Astrocyte (in vitro differentiated cells and primary cell): ENCODE measurements at regions not wholly inside any gene's neighbourhood (a gene's known extent, or its start where the extent isn't known, plus 50 kb on each side); places are given as distances from the start of the nearest gene placed in this dataset.
A peak's percentile ranks its signal among the peaks of the same experiment; 100 is the strongest.

Source experiments
- DNase-seq: peaks from one replicate; pipeline ENCODE4 v3.0.0-alpha.2; 2010; ENCODE audit warnings: low read depth
- FAIRE-seq: peaks from 2 replicates; lab custom pipeline; 2011; peaks lifted over from hg19 to GRCh38; lab: Jason Lieb, UNC
- H2AFZ ChIP-seq: 2 replicates; pipeline ENCODE4 v1.6.0; 2012; ENCODE audit warnings: low read depth, low read length, inconsistent platforms
- H3K27ac ChIP-seq: 2 replicates; pipeline ENCODE4 v1.5.1; 2011; ENCODE audit warnings: low read depth, low read length, inconsistent platforms
- H3K27me3 ChIP-seq: 2 replicates; pipeline ENCODE4 v1.6.0; 2011; ENCODE audit warnings: low read length, inconsistent platforms; ENCODE audit not compliant: insufficient read depth
- H3K36me3 ChIP-seq: 2 replicates; pipeline ENCODE4 v1.5.1; 2011; ENCODE audit warnings: low read length, inconsistent platforms; ENCODE audit not compliant: insufficient read depth
- H3K4me1 ChIP-seq: 2 replicates; pipeline ENCODE4 v1.5.1; 2011; ENCODE audit warnings: low read length, inconsistent platforms; ENCODE audit not compliant: insufficient read depth
- H3K4me2 ChIP-seq: 2 replicates; pipeline ENCODE4 v1.6.0; 2012; ENCODE audit warnings: low read length, inconsistent platforms
- H3K4me3 ChIP-seq: 2 replicates; pipeline ENCODE4 v1.5.1; 2011; ENCODE audit warnings: low read depth, mild to moderate bottlenecking, low read length, inconsistent platforms; ENCODE audit not compliant: insufficient read depth
- H3K79me2 ChIP-seq: 2 replicates; pipeline ENCODE4 v1.6.0; 2012; ENCODE audit warnings: mild to moderate bottlenecking, low read length, inconsistent platforms; ENCODE audit not compliant: insufficient read depth
- H3K9ac ChIP-seq: 2 replicates; pipeline ENCODE4 v1.6.0; 2012; ENCODE audit warnings: mild to moderate bottlenecking, low read length, inconsistent platforms
- H3K9me3 ChIP-seq: 2 replicates; pipeline ENCODE4 v1.5.1; 2012; ENCODE audit warnings: low read depth, mild to moderate bottlenecking, low read length, inconsistent platforms; ENCODE audit not compliant: insufficient read depth
- H4K20me1 ChIP-seq: 2 replicates; pipeline ENCODE4 v1.6.0; 2012; ENCODE audit warnings: low read length, inconsistent platforms; ENCODE audit not compliant: insufficient read depth
- H3K27ac Mint-ChIP-seq: one replicate; pipeline ENCODE4 v1.8.0; 2021; ENCODE audit warnings: mild to moderate bottlenecking, mixed read lengths; ENCODE audit not compliant: unreplicated experiment
- H3K27me3 Mint-ChIP-seq: one replicate; pipeline ENCODE4 v1.8.0; 2021; ENCODE audit warnings: low read depth, mixed read lengths; ENCODE audit not compliant: unreplicated experiment
- H3K36me3 Mint-ChIP-seq: one replicate; pipeline ENCODE4 v1.8.0; 2021; ENCODE audit warnings: low read depth, mixed read lengths; ENCODE audit not compliant: unreplicated experiment
- H3K4me1 Mint-ChIP-seq: one replicate; pipeline ENCODE4 v1.8.0; 2021; ENCODE audit warnings: low read depth, mixed read lengths; ENCODE audit not compliant: unreplicated experiment
- H3K4me3 Mint-ChIP-seq: one replicate; pipeline ENCODE4 v1.8.0; 2021; ENCODE audit warnings: mild to moderate bottlenecking, moderate library complexity, mixed read lengths; ENCODE audit not compliant: unreplicated experiment
- H3K9me3 Mint-ChIP-seq: one replicate; pipeline ENCODE4 v1.8.0; 2021; ENCODE audit warnings: mild to moderate bottlenecking, mixed read lengths; ENCODE audit not compliant: unreplicated experiment
- CTCF ChIP-seq: IDR thresholded peaks from 2 replicates; pipeline ENCODE4 v1.5.1; 2011; ENCODE audit warnings: low read depth, mild to moderate bottlenecking, inconsistent platforms, low read length, moderate library complexity; ENCODE audit not compliant: insufficient read depth
- EZH2 ChIP-seq: IDR thresholded peaks from 2 replicates; pipeline ENCODE4 v1.6.1; 2012; ENCODE audit warnings: mild to moderate bottlenecking, low read length, inconsistent platforms; ENCODE audit not compliant: insufficient read depth

GRCh38 chr13:90375851-90376250 lies 971.6 kb upstream of the MIR17HG start:
- no peak overlapping the region for H2AFZ ChIP-seq
- no peaks in the 10 kb centered on the region for H4K20me1 ChIP-seq
- H3K36me3 Mint-ChIP-seq, result no peaks in the 10 kb centered on the region
- FAIRE-seq, result no peak
- no peaks in the 10 kb centered on the region for H3K27me3 Mint-ChIP-seq
- H3K4me2 ChIP-seq, result no peak overlapping the region
- no peaks in the 10 kb centered on the region for H3K27me3 ChIP-seq
- no peaks in the 10 kb centered on the region for H3K9me3 Mint-ChIP-seq
- H3K27ac Mint-ChIP-seq, result no peak overlapping the region
- H3K4me3 ChIP-seq, result no peak overlapping the region
- peak; percentile 24 for DNase-seq
- H3K4me1 Mint-ChIP-seq, result no peaks in the 10 kb centered on the region
- H3K79me2 ChIP-seq, result no peaks in the 10 kb centered on the region
- H3K36me3 ChIP-seq, result no peaks in the 10 kb centered on the region
- H3K4me3 Mint-ChIP-seq, result no peak overlapping the region
- H3K9me3 ChIP-seq, result no peaks in the 10 kb centered on the region
- no peak overlapping the region for H3K27ac ChIP-seq
- no peak for TF ChIP-seq CTCF
- TF ChIP-seq EZH2, result no peak
- H3K9ac ChIP-seq, result no peak overlapping the region
- no peaks in the 10 kb centered on the region for H3K4me1 ChIP-seq

GRCh38 chr13:90382425-90382824 lies 965.1 kb upstream of the MIR17HG start:
- Histone ChIP-seq H3K9ac (no peak overlapping the region), H4K20me1 (no peaks in the 10 kb centered on the region), H3K27ac (no peak overlapping the region), H3K4me3 (no peak overlapping the region), H3K79me2 (no peaks in the 10 kb centered on the region), H3K9me3 (no peaks in the 10 kb centered on the region), H2AFZ (no peak overlapping the region), H3K27me3 (no peaks in the 10 kb centered on the region), H3K4me1 (no peaks in the 10 kb centered on the region), H3K36me3 (no peaks in the 10 kb centered on the region), H3K4me2 (no peak overlapping the region)
- Mint-ChIP-seq H3K27me3 (no peaks in the 10 kb centered on the region), H3K27ac (no peak overlapping the region), H3K4me1 (peaks cover 4% of the 10 kb centered on the region), H3K36me3 (no peaks in the 10 kb centered on the region), H3K9me3 (no peaks in the 10 kb centered on the region), H3K4me3 (no peak overlapping the region)
- no peak for TF ChIP-seq EZH2
- no peak for TF ChIP-seq CTCF
- DNase-seq, result no peak
- no peak for FAIRE-seq

- H3K27me3 ChIP-seq, result no peaks in the 10 kb centered on the region
- H3K36me3 Mint-ChIP-seq, result no peaks in the 10 kb centered on the region
- H3K4me3 Mint-ChIP-seq, result no peak overlapping the region
- H3K4me3 ChIP-seq, result no peak overlapping the region
- peaks cover 4% of the 10 kb centered on the region for H3K4me1 Mint-ChIP-seq
- no peaks in the 10 kb centered on the region for H3K9me3 Mint-ChIP-seq
- no peak overlapping the region for H3K4me2 ChIP-seq
- no peaks in the 10 kb centered on the region for H3K36me3 ChIP-seq
- no peak overlapping the region for H2AFZ ChIP-seq
- no peak for FAIRE-seq
- no peak overlapping the region for H3K9ac ChIP-seq
- H3K27ac ChIP-seq, result no peak overlapping the region
- TF ChIP-seq CTCF, result no peak
- TF ChIP-seq EZH2, result no peak
- no peaks in the 10 kb centered on the region for H4K20me1 ChIP-seq
- H3K27ac Mint-ChIP-seq, result no peak overlapping the region
- DNase-seq, result no peak
- H3K9me3 ChIP-seq, result no peaks in the 10 kb centered on the region
- no peaks in the 10 kb centered on the region for H3K79me2 ChIP-seq
- H3K4me1 ChIP-seq, result no peaks in the 10 kb centered on the region
- H3K27me3 Mint-ChIP-seq, result no peaks in the 10 kb centered on the region
These were observed 961.6 kb upstream of the MIR17HG start for GRCh38 chr13:90385781-90386489.
